ENCODE measurements at regions not wholly inside any gene's neighbourhood (a gene's known extent, or its start where the extent isn't known, plus 50 kb on each side); places are given as distances from the start of the nearest gene placed in this dataset.

- TF ChIP-seq, protein P1, sequence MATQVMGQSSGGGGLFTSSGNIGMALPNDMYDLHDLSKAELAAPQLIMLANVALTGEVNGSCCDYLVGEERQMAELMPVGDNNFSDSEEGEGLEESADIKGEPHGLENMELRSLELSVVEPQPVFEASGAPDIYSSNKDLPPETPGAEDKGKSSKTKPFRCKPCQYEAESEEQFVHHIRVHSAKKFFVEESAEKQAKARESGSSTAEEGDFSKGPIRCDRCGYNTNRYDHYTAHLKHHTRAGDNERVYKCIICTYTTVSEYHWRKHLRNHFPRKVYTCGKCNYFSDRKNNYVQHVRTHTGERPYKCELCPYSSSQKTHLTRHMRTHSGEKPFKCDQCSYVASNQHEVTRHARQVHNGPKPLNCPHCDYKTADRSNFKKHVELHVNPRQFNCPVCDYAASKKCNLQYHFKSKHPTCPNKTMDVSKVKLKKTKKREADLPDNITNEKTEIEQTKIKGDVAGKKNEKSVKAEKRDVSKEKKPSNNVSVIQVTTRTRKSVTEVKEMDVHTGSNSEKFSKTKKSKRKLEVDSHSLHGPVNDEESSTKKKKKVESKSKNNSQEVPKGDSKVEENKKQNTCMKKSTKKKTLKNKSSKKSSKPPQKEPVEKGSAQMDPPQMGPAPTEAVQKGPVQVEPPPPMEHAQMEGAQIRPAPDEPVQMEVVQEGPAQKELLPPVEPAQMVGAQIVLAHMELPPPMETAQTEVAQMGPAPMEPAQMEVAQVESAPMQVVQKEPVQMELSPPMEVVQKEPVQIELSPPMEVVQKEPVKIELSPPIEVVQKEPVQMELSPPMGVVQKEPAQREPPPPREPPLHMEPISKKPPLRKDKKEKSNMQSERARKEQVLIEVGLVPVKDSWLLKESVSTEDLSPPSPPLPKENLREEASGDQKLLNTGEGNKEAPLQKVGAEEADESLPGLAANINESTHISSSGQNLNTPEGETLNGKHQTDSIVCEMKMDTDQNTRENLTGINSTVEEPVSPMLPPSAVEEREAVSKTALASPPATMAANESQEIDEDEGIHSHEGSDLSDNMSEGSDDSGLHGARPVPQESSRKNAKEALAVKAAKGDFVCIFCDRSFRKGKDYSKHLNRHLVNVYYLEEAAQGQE (IDR thresholded peaks at IDR 0.05; ENCODE audit: low read depth, low read length), result no peak
- no peak for TF ChIP-seq HCFC1 (IDR thresholded peaks at IDR 0.05; ENCODE audit: low read length)
Measured at GRCh38 chr4:123300222-123301039, 96.2 kb upstream of the SPRY1 start (continued).

DNA sequence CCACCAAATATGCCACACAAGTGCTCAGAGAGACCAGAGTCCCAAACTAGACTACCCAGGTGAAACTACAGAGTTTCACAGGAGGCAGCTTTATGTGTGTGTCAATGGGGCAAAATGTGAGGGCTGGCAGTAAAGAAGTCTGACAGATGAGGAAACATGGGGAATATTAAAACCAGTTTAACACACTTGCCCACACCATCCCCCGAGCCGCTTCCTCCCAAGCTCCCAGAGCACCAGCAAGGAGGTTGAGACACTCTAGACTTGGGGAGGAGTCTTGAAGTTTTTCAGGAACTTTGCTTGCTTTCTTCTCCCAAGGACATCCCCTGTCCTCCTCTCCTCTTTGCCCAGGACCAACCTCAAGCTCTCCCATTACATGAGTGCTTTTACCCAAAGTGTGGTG lies 94.7 kb upstream of the SPRY1 start:
- intact Hi-C loops (cut with micrococcal nuclease; ENCODE audit: unreplicated experiment), result no loop called here
- Histone ChIP-seq H3K36me3 (ENCODE audit: control insufficient read depth in 2 of 2, insufficient read depth in 2 of 2, low read length in 1 of 2) (no peaks in the 10 kb centered on the region), H3K27me3 (replicated peaks in 1 of 2; ENCODE audit: control insufficient read depth in 2 of 2, insufficient read depth in 2 of 2, low read length in 1 of 2) (no peaks in the 10 kb centered on the region), H3K9ac (ENCODE audit: control insufficient read depth, insufficient read depth, low read length) (no peak overlapping the region), H2AFZ (ENCODE audit: control insufficient read depth, low read depth, low read length) (no peak overlapping the region), H3K27ac (ENCODE audit: control insufficient read depth, insufficient read depth) (no peak overlapping the region), H4K20me1 (ENCODE audit: control insufficient read depth, insufficient read depth) (no peaks in the 10 kb centered on the region), H3K9me3 (replicated peaks; ENCODE audit: control insufficient read depth, insufficient read depth, low read length) (no peaks in the 10 kb centered on the region), H3K4me2 (ENCODE audit: control insufficient read depth, insufficient read depth) (no peak overlapping the region), H3K79me2 (ENCODE audit: control insufficient read depth, insufficient read depth, low read length) (no peaks in the 10 kb centered on the region), H3K4me3 (no peak overlapping the region), H3K4me1 (ENCODE audit: control insufficient read depth, insufficient read depth, low read length) (no peaks in the 10 kb centered on the region)
- no TSS peak for BruUV-seq (replicated peaks)
- 100% methylated on average over 2 of the region's 2 CpGs for WGBS (ENCODE audit: insufficient coverage, insufficient replicate concordance, low lambda C conversion rate, missing lambda C conversion rate)
- DNase-seq (ENCODE audit: low read depth, low spot score), result no peak
- CTCF ChIA-PET, result no interaction called here
- TF ChIP-seq ZNF592 (IDR thresholded peaks at IDR 0.05) (no peak), RFX5 (IDR thresholded peaks at IDR 0.05; ENCODE audit: low read depth, low read length) (no peak), ZNF217 (IDR thresholded peaks at IDR 0.05) (no peak), RUNX3 (IDR thresholded peaks at IDR 0.05; ENCODE audit: low read length) (no peak), E4F1 (IDR thresholded peaks at IDR 0.05; ENCODE audit: borderline replicate concordance, partially characterized antibody) (no peak), PAX5 (IDR thresholded peaks at IDR 0.05; ENCODE audit: borderline replicate concordance, low read depth, low read length) (no peak), SREBF2 (IDR thresholded peaks at IDR 0.05; ENCODE audit: low read length) (no peak)
- TF ChIP-seq, protein P2, sequence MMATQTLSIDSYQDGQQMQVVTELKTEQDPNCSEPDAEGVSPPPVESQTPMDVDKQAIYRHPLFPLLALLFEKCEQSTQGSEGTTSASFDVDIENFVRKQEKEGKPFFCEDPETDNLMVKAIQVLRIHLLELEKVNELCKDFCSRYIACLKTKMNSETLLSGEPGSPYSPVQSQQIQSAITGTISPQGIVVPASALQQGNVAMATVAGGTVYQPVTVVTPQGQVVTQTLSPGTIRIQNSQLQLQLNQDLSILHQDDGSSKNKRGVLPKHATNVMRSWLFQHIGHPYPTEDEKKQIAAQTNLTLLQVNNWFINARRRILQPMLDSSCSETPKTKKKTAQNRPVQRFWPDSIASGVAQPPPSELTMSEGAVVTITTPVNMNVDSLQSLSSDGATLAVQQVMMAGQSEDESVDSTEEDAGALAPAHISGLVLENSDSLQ (IDR thresholded peaks at IDR 0.05), result no peak
- SMC1A ChIA-PET (ENCODE audit: uncharacterized antibody, unreplicated experiment), result interaction anchor here (1.0 to 2.0 kb wide), 2 partner anchors 11 to 27 kb away, joined by 3 to 4 read pairs; no protein-coding TSS in a partner anchor
- RAD21 ChIA-PET (ENCODE audit: unreplicated experiment), result no interaction called here
- POLR2A ChIA-PET, result interaction anchor here (0.6 kb wide), 1 partner anchor 58 kb away, joined by 3 read pairs; no protein-coding TSS in a partner anchor
- in situ Hi-C loops (cut with MboI), result no loop called here
- FAIRE-seq, result no peak
- ATAC-seq, result no peak
